Neuronal stem cell (in vitro differentiated cells): ENCODE measurements at regions not wholly inside any gene's neighbourhood (a gene's known extent, or its start where the extent isn't known, plus 50 kb on each side); places are given as distances from the start of the nearest gene placed in this dataset.
"Not testable (repeated sequence)": the region's sequence is repeated elsewhere in the genome, so short reads cannot be mapped to it uniquely, and the experiment has no call there.

ENCODE experiments used
- DNase-seq: peaks from one replicate; pipeline ENCODE4 v3.0.0-alpha.2; 2013; ENCODE audit warnings: low spot score
- H2AFZ ChIP-seq: one replicate; pipeline ENCODE4 v1.6.1; 2013; ENCODE audit warnings: mild to moderate bottlenecking, low read length, inconsistent platforms
- H2AK5ac ChIP-seq: 2 replicates; pipeline ENCODE4 v1.6.1; 2013; ENCODE audit warnings: low read depth, mild to moderate bottlenecking, inconsistent platforms, low read length, moderate library complexity, mixed read lengths
- H2BK120ac ChIP-seq: 2 replicates; pipeline ENCODE4 v1.6.1; 2013; ENCODE audit warnings: low read depth, mild to moderate bottlenecking, inconsistent platforms, low read length, moderate library complexity, mixed read lengths
- H2BK12ac ChIP-seq: one replicate; pipeline ENCODE4 v1.6.1; 2013; ENCODE audit warnings: low read length, inconsistent platforms
- H2BK15ac ChIP-seq: 2 replicates; pipeline ENCODE4 v1.6.1; 2013; ENCODE audit warnings: mild to moderate bottlenecking, low read length, inconsistent platforms, mixed read lengths
- H2BK5ac ChIP-seq: one replicate; pipeline ENCODE4 v1.6.1; 2013; ENCODE audit warnings: inconsistent platforms, mild to moderate bottlenecking, low read length, moderate library complexity
- H3K14ac ChIP-seq: one replicate; pipeline ENCODE4 v1.6.1; 2013; ENCODE audit warnings: low read length, inconsistent platforms
- H3K18ac ChIP-seq: 2 replicates; pipeline ENCODE4 v1.6.1; 2013; ENCODE audit warnings: low read length, inconsistent platforms
- H3K23ac ChIP-seq: 2 replicates; pipeline ENCODE4 v1.6.1; 2013; ENCODE audit warnings: low read depth, mild to moderate bottlenecking, mixed read lengths, low read length, inconsistent platforms; ENCODE audit not compliant: poor library complexity
- H3K27ac ChIP-seq: replicated peaks from 3 replicates; pipeline ENCODE4 v1.5.1; 2013; ENCODE audit warnings: low read length, inconsistent platforms
- H3K27me3 ChIP-seq, 3 experiments: 2 replicates each; pipeline ENCODE4 v1.6.1; 2013; ENCODE audit warnings: low read length in 3 of 3, mild to moderate bottlenecking in 2 of 3, inconsistent platforms in 1 of 3, low read depth in 1 of 3, mixed read lengths in 1 of 3, moderate library complexity in 1 of 3; ENCODE audit not compliant: control insufficient read depth in 3 of 3, insufficient read depth in 3 of 3
- H3K36me3 ChIP-seq, 2 donors: replicated peaks in 1 of 2; 2 replicates each; pipeline ENCODE4 v1.6.1; 2013; ENCODE audit warnings: low read length in 2 of 2; ENCODE audit not compliant: control insufficient read depth in 2 of 2, insufficient read depth in 2 of 2
- H3K4ac ChIP-seq: 2 replicates; pipeline ENCODE4 v1.6.1; 2013; ENCODE audit warnings: inconsistent platforms, mild to moderate bottlenecking, low read length, moderate library complexity
- H3K4me1 ChIP-seq, 2 donors: 1 replicate in 1 of 2; 2 replicates in 1 of 2; pipeline ENCODE4 v1.6.1; 2013; ENCODE audit warnings: low read length in 2 of 2, low read depth in 1 of 2; ENCODE audit not compliant: control insufficient read depth in 2 of 2, insufficient read depth in 1 of 2
- H3K4me2 ChIP-seq: one replicate; pipeline ENCODE4 v1.6.1; 2013; ENCODE audit warnings: mild to moderate bottlenecking, low read length, inconsistent platforms; ENCODE audit not compliant: insufficient read depth, poor library complexity, severe bottlenecking
- H3K4me3 ChIP-seq, 2 donors: 2 replicates each; pipeline ENCODE4 v1.5.1; 2013; ENCODE audit warnings: low read length in 2 of 2, mild to moderate bottlenecking in 2 of 2, inconsistent platforms in 1 of 2, moderate library complexity in 1 of 2
- H3K79me1 ChIP-seq: one replicate; pipeline ENCODE4 v1.6.1; 2013; ENCODE audit warnings: low read depth, mild to moderate bottlenecking, inconsistent platforms, low read length, moderate library complexity
- H3K9ac ChIP-seq: one replicate; pipeline ENCODE4 v1.6.1; 2013; ENCODE audit warnings: mild to moderate bottlenecking, low read depth, low read length, inconsistent platforms; ENCODE audit not compliant: poor library complexity
- H3K9me3 ChIP-seq, 2 donors: replicated peaks in 1 of 2; 2 replicates each; pipeline versions ENCODE3 to v1.6.1; 2013; ENCODE audit warnings: low read length in 2 of 2, mild to moderate bottlenecking in 2 of 2, inconsistent platforms in 1 of 2, low read depth in 1 of 2, mixed read lengths in 1 of 2, moderate library complexity in 1 of 2; ENCODE audit not compliant: control insufficient read depth in 2 of 2, insufficient read depth in 1 of 2
- H4K8ac ChIP-seq: one replicate; pipeline ENCODE4 v1.6.1; 2013; ENCODE audit warnings: low read depth, mild to moderate bottlenecking, inconsistent platforms, low read length, moderate library complexity
- H4K91ac ChIP-seq: one replicate; pipeline ENCODE4 v1.6.1; 2013; ENCODE audit warnings: low read length, low read depth, mild to moderate bottlenecking, inconsistent platforms; ENCODE audit not compliant: poor library complexity
- WGBS, 2 donors: extraction: QIAGEN DNeasy Blood & Tissue Kit; methylation state at CpG; one replicate each; pipeline ENCODE4 v1.1.7; 2013; ENCODE audit warnings: missing lambda C conversion rate in 2 of 2, mixed read lengths in 1 of 2; ENCODE audit not compliant: insufficient read length in 2 of 2, insufficient replicate concordance in 1 of 2; ENCODE audit errors: extremely low coverage in 2 of 2; 5-methylcytosine and 5-hydroxymethylcytosine counted together

DNA sequence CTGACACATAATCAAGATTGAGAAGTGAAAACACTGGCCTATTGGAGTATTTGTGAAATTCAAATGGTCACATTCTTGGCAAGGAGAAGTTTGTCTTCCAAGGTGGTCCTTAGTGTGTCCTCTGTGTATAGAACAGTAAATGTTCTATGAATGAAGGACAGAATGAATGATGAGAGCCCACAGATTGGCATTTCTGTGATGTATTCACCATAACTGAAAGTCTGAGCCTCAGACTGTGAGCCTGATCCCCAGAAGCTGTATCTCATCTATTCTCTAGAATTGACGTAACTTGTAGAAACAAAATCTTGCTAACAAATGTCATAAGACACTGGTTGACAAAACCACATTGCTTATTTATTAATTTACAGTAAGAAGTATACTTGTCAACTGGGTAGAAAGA is 111.5 kb upstream of the ETV3 start:
- H4K91ac ChIP-seq, result no peak overlapping the region
- H3K79me1 ChIP-seq, result no peaks in the 10 kb centered on the region
- H3K14ac ChIP-seq, result no peak overlapping the region
- no peak overlapping the region for H2BK5ac ChIP-seq
- H2AFZ ChIP-seq, result no peak overlapping the region
- WGBS, 2 donors, result no CpG with 5 or more reads among the region's 1 CpG
- no peak overlapping the region for H2BK120ac ChIP-seq
- no peak overlapping the region for H3K9ac ChIP-seq
- H3K18ac ChIP-seq, result no peak overlapping the region
- H3K36me3 ChIP-seq, result no peaks in the 10 kb centered on the region
- H4K8ac ChIP-seq, result no peak overlapping the region
- H3K4ac ChIP-seq, result no peak overlapping the region
- H2BK12ac ChIP-seq, result no peak overlapping the region
- no peak overlapping the region for H2AK5ac ChIP-seq
- no peak overlapping the region for H3K4me3 ChIP-seq
- H3K4me2 ChIP-seq, result no peak overlapping the region
- no peaks in the 10 kb centered on the region for H3K27me3 ChIP-seq
- no peak overlapping the region for H3K23ac ChIP-seq
- no peak overlapping the region for H2BK15ac ChIP-seq
- no peak for DNase-seq
- H3K27ac ChIP-seq, result no peak overlapping the region
- H3K4me1 ChIP-seq, result no peaks in the 10 kb centered on the region
- H3K9me3 ChIP-seq, result peaks cover 0 to 2% of the 10 kb centered on the region in 2 donors

- Histone ChIP-seq H2BK15ac (no peak overlapping the region), H4K8ac (no peak overlapping the region), H3K4ac (no peak overlapping the region), H3K23ac (no peak overlapping the region), H3K4me3 (no peak overlapping the region), H2BK12ac (no peak overlapping the region), H3K27ac (no peak overlapping the region), H3K4me1 (no peaks in the 10 kb centered on the region), H3K27me3 (no peaks in the 10 kb centered on the region), H2AK5ac (no peak overlapping the region), H3K36me3 (no peaks in the 10 kb centered on the region), H2BK5ac (no peak overlapping the region), H3K9ac (no peak overlapping the region), H3K79me1 (no peaks in the 10 kb centered on the region), H2AFZ (no peak overlapping the region), H3K14ac (no peak overlapping the region), H2BK120ac (no peak overlapping the region), H3K9me3 (peaks cover 0 to 2% of the 10 kb centered on the region in 2 donors), H3K4me2 (no peak overlapping the region), H4K91ac (no peak overlapping the region), H3K18ac (no peak overlapping the region)
- whole genome bisulfite sequencing, 2 donors, result no CpG with 5 or more reads among the region's 2 CpGs
- DNase-seq, result no peak
Observed at GRCh38 chr1:157249326-157249725, 111.1 kb upstream of the ETV3 start.

DNA sequence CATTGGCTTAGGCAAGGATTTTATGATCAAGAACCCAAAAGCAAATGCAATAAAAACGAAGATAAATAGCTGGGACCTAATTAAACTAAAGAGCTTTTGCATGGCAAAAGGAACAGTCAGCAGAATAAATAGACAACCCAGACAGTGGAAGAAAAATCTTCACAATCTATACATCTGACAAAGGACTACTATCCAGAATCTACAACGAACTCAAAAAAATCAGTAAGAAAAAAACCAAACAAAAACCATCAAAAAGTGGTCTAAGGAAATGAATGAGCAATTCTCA is 109.5 kb upstream of the ETV3 start:
- not testable (repeated sequence) for H2AK5ac ChIP-seq

GRCh38 chr1:157247005-157247763 is 109.0 kb upstream of the ETV3 start:
- no peak overlapping the region for H4K91ac ChIP-seq
- no peak overlapping the region for H2AFZ ChIP-seq
- no peak overlapping the region for H2BK120ac ChIP-seq
- H3K27ac ChIP-seq, result no peak overlapping the region
- WGBS, 2 donors, result no CpG with 5 or more reads among the region's 2 CpGs
- H3K14ac ChIP-seq, result no peak overlapping the region
- H3K18ac ChIP-seq, result no peak overlapping the region
- H3K9me3 ChIP-seq, result no peaks in the 10 kb centered on the region
- no peaks in the 10 kb centered on the region for H3K27me3 ChIP-seq
- no peak overlapping the region for H2BK12ac ChIP-seq
- DNase-seq, result no peak
- no peak overlapping the region for H2BK15ac ChIP-seq
- H3K9ac ChIP-seq, result no peak overlapping the region
- no peak overlapping the region for H3K4me2 ChIP-seq
- H3K36me3 ChIP-seq, result no peaks in the 10 kb centered on the region
- H3K4me3 ChIP-seq, result no peak overlapping the region
- H3K23ac ChIP-seq, result no peak overlapping the region
- no peak overlapping the region for H4K8ac ChIP-seq
- no peaks in the 10 kb centered on the region for H3K4me1 ChIP-seq
- H2AK5ac ChIP-seq, result no peak overlapping the region
- no peak overlapping the region for H2BK5ac ChIP-seq
- H3K79me1 ChIP-seq, result no peaks in the 10 kb centered on the region
- H3K4ac ChIP-seq, result no peak overlapping the region

More for the DNA sequence above, 109.5 kb upstream of the ETV3 start:
- not testable (repeated sequence) for H3K9me3 ChIP-seq, H3K23ac ChIP-seq, H2BK5ac ChIP-seq, DNase-seq, H2BK120ac ChIP-seq, H2BK12ac ChIP-seq, H3K9ac ChIP-seq, H2AFZ ChIP-seq, H3K14ac ChIP-seq, H3K4me1 ChIP-seq, H3K4ac ChIP-seq, H4K91ac ChIP-seq, H4K8ac ChIP-seq, H3K79me1 ChIP-seq, H3K4me2 ChIP-seq, H3K27ac ChIP-seq, H3K27me3 ChIP-seq, H3K4me3 ChIP-seq, H3K36me3 ChIP-seq, H3K18ac ChIP-seq, H2BK15ac ChIP-seq
- WGBS, 2 donors, result no CpG with 5 or more reads among the region's 2 CpGs
